Mononuclear cell (primary cell): ENCODE measurements at regions not wholly inside any gene's neighbourhood (a gene's known extent, or its start where the extent isn't known, plus 50 kb on each side); places are given as distances from the start of the nearest gene placed in this dataset.
"Not testable (repeated sequence)": the region's sequence is repeated elsewhere in the genome, so short reads cannot be mapped to it uniquely, and the experiment has no call there.

Source experiments
- H3K27me3 ChIP-seq: 2 replicates; pipeline ENCODE4 v1.6.0; 2011; ENCODE audit warnings: low read length, control low read depth; ENCODE audit not compliant: insufficient read depth
- H3K4me1 ChIP-seq: 2 replicates; pipeline ENCODE4 v1.5.1; 2011; ENCODE audit warnings: mild to moderate bottlenecking, low read length, control low read depth; ENCODE audit not compliant: insufficient read depth
- H3K4me3 ChIP-seq: 2 replicates; pipeline ENCODE4 v1.5.1; 2011; ENCODE audit warnings: mild to moderate bottlenecking, low read length, moderate library complexity
- H3K9me3 ChIP-seq: 2 replicates; pipeline ENCODE4 v1.5.1; 2011; ENCODE audit warnings: low read depth, mild to moderate bottlenecking, control low read depth, low read length

- no peaks in the 10 kb centered on the region for H3K27me3 ChIP-seq
- H3K4me3 ChIP-seq = no peak overlapping the region
- H3K9me3 ChIP-seq = peaks cover 4% of the 10 kb centered on the region
- no peaks in the 10 kb centered on the region for H3K4me1 ChIP-seq
Observed at GRCh38 chr16:17748044-17748719, 277.4 kb upstream of the XYLT1 start.

DNA sequence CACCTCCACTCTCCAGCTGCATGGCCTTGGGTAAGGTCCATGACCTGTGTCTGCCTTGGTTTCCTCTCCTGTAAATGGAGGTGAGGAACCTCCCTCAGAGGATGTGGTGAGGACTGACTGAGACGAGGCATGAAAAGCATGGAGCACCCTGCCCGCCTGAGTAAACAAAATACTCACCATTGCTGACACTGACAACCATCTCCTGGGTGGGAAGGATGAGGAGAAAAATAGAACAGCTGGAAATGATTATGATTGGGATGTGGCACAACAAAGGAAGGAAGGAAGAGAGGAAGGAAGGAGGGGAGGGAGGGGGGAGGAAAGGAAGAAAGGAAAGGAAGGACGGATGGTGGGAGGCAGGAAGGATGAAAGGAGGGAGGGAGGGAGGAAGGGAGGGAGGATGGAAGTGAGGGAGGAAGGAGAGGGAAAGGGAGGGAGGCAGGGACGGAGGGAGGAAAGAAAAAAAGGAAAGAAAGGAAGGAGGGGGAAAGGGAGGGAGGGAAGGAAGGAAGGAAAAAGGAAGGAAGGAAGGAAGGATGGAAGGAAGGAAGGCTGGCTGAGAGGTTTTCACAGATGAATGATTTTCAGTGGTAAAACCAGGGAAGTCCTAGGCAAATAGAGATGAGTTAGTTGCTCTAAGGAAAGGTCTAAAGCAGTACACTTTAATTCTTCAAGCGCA, 276.5 kb upstream of the XYLT1 start:
- Histone ChIP-seq H3K4me1 (no peaks in the 10 kb centered on the region), H3K27me3 (no peaks in the 10 kb centered on the region), H3K9me3 (peaks cover 4% of the 10 kb centered on the region), H3K4me3 (no peak overlapping the region)

DNA sequence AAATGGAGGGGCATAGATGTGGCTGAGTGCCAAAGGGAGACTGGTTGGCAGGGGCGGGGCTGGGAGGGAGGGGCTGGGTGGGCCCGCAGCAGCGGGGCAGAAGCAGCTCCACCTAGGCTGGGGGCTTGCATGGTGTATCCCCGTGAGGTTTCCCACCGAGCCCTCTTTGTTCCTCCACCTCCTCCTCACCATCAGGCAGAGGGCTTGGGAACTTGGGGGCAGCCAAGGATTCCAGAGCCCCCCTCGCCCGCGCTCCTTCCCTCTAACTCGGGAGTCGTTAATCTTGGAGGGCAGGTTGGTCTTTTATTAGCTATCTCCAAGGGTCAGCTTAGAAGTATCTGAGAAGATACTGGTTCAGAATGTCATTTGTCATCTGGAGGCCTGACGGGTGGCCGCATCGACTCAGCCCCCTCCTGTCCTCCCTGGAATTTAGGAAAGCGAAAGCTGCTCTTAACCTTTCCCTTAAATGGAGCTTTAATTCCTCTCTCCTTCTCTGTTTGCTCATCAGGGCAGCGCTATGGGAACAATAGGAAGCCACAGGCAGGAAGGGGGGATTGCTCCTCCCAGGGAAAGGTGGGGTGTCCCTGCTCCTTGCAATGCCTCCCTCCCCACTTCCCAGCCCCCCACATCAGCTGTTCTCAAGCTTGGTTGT, 274.3 kb upstream of the XYLT1 start:
- no peaks in the 10 kb centered on the region for H3K27me3 ChIP-seq
- H3K4me3 ChIP-seq = no peak overlapping the region

GRCh38 chr16:17743578-17743977, 272.8 kb upstream of the XYLT1 start:
- H3K9me3 ChIP-seq = no peaks in the 10 kb centered on the region
- no peaks in the 10 kb centered on the region for H3K27me3 ChIP-seq
- H3K4me1 ChIP-seq = no peaks in the 10 kb centered on the region
- H3K4me3 ChIP-seq = no peak overlapping the region

More for the DNA sequence above, 274.3 kb upstream of the XYLT1 start:
- Histone ChIP-seq H3K4me1 (no peaks in the 10 kb centered on the region), H3K9me3 (peaks cover 4% of the 10 kb centered on the region)

GRCh38 chr16:17743158-17743557, 272.4 kb upstream of the XYLT1 start:
- no peak overlapping the region for H3K4me3 ChIP-seq

DNA sequence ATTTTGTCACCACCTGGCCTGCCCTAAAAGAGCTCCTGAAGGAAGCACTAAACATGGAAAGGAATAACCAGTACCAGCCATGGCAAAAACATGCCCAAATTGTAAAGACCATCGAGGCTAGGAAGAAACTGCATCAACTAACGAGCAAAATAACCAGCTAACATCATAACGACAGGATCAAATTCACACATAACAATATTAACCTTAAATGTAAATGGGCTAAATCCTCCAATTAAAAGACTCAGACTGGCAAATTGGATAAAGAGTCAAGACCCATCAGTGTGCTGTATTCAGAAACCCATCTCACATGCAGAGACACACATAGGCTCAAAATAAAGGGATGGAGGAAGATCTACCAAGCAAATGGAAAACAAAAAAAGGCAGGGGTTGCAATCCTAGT, 264.3 kb upstream of the XYLT1 start:
- not testable (repeated sequence) for H3K4me1 ChIP-seq, H3K27me3 ChIP-seq, H3K9me3 ChIP-seq, H3K4me3 ChIP-seq

More at GRCh38 chr16:17743158-17743557, 272.4 kb upstream of the XYLT1 start:
- Histone ChIP-seq H3K27me3 (no peaks in the 10 kb centered on the region), H3K4me1 (no peaks in the 10 kb centered on the region), H3K9me3 (no peaks in the 10 kb centered on the region)

GRCh38 chr16:17729820-17730219, 259.1 kb upstream of the XYLT1 start:
- Histone ChIP-seq H3K4me1 (no peaks in the 10 kb centered on the region), H3K9me3 (no peaks in the 10 kb centered on the region), H3K4me3 (no peak overlapping the region), H3K27me3 (no peaks in the 10 kb centered on the region)

- Histone ChIP-seq H3K9me3 (no peaks in the 10 kb centered on the region), H3K4me3 (no peak overlapping the region), H3K27me3 (no peaks in the 10 kb centered on the region), H3K4me1 (no peaks in the 10 kb centered on the region)
Observed at GRCh38 chr16:17728196-17728595, 257.4 kb upstream of the XYLT1 start.

DNA sequence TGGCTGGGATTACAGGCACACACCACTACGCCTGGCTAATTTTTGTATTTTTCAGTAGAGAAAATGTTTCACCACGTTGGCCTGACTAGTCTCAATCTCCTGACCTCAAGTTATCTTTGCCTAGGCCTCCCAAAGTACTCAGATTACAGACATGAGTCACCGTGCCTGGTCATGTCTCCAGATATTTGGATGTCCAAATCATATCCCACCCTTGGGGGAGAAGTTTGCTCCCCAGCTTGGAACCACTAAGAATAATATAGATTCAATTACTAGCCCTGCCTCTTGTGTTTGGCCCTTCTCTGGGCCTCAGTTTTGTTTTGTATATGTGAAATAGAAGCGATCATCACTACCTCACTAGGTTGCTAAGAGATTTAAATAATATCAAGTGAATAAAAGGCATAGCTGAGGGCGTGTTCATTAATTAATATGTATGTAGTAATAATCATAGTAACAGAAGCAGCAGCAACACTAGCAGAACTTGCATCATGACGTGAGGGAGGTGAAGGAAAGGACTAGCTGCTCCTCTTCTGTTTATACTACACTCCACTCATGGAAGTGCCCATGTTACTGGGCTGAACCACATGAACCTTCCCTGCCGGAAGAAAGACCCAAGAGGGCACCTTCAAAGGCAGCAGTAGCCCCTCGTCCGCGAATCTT, 253.6 kb upstream of the XYLT1 start:
- H3K4me3 ChIP-seq = no peak overlapping the region
- no peaks in the 10 kb centered on the region for H3K27me3 ChIP-seq
- no peaks in the 10 kb centered on the region for H3K4me1 ChIP-seq
- H3K9me3 ChIP-seq = no peaks in the 10 kb centered on the region

DNA sequence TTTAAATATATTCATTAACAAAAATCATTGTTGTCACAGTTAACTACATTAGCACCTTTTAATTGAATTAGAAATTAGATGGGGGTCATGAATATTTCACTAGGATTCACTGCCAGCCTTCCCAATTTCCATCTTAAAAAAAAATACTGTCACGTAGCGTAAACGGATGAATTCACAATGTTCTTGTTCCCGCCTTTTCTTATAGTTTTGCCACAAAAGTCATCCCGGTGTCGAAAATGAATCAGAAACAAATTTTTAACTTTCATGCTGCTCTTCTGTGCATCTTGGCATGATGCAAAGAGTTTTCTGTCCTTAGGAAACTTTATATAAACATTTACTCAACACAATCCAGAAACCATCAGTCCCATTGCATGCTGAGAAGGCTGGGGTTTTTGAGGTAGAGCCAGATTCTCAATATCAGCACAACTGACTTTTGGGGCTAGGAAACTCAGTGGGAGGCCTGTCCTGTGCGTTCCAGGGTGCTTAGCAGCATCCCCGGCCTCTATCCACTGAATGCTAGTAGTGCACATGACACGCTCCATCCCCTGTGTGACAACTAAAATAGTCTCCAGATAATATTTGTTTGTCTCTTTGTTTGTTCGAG, 252.9 kb upstream of the XYLT1 start:
- Histone ChIP-seq H3K27me3 (no peaks in the 10 kb centered on the region), H3K4me1 (no peaks in the 10 kb centered on the region), H3K9me3 (no peaks in the 10 kb centered on the region), H3K4me3 (no peak overlapping the region)

- no peaks in the 10 kb centered on the region for H3K4me1 ChIP-seq
Observed at GRCh38 chr16:17718495-17718894, 247.7 kb upstream of the XYLT1 start.

DNA sequence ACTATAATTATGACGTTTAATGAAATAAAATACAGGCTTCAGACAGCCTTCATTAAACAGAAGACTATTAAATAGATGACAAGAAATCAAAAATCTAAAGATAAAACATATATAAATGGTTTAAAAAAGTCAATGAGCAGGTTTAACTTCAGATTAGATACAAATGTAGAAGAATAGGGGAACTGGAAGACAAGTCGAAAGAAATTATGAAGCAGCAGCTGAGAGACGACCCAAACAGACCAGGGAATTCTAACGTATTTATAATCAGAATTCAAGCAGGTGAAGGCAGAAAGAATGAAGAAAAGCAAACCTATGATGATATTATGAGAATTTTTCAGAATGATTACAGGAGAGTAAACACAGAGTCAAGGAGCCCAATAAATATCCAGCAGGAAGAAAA, 235.1 kb upstream of the XYLT1 start:
- H3K4me3 ChIP-seq = no peak overlapping the region
- no peaks in the 10 kb centered on the region for H3K27me3 ChIP-seq
- H3K4me1 ChIP-seq = no peaks in the 10 kb centered on the region
- H3K9me3 ChIP-seq = no peaks in the 10 kb centered on the region

More at GRCh38 chr16:17718495-17718894, 247.7 kb upstream of the XYLT1 start:
- Histone ChIP-seq H3K4me3 (no peak overlapping the region), H3K9me3 (no peaks in the 10 kb centered on the region), H3K27me3 (no peaks in the 10 kb centered on the region)

- Histone ChIP-seq H3K9me3 (no peaks in the 10 kb centered on the region), H3K4me3 (no peak overlapping the region), H3K27me3 (no peaks in the 10 kb centered on the region), H3K4me1 (no peaks in the 10 kb centered on the region)
Observed at GRCh38 chr16:17696616-17697015, 225.9 kb upstream of the XYLT1 start.

DNA sequence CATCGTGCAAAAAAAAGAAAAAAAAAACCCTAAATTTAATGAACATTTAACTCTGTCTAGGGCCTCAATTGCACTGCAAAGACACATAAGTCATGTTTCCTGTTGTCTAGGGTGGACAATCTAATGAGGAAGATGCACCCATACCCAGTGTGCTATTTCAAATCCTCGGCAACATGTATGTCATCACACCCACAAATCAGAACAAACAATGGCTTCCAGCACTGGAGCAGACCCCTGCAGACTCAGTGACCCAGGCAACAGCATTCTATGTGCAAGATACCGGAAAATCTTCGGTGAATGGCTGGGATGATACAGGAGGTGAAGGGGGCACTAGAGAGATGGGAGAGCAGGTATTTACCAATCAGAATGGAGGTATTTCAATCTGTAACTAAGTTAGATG, 221.7 kb upstream of the XYLT1 start:
- no peaks in the 10 kb centered on the region for H3K27me3 ChIP-seq
- H3K9me3 ChIP-seq = no peaks in the 10 kb centered on the region
- H3K4me3 ChIP-seq = no peak overlapping the region
- no peaks in the 10 kb centered on the region for H3K4me1 ChIP-seq

DNA sequence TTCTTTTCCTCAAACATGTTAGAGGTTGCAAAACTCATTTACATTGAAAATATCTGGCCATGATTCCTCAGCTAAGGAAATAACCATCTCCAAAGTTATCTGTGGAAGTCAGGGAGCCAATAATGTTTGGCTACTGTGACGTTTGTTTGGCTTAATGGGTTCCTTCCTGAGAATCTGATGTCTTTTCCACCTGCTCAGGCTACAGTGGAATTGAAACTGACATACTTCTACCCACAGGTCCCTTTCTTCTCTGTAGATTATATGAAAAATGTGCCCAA, 221.1 kb upstream of the XYLT1 start:
- Histone ChIP-seq H3K9me3 (no peaks in the 10 kb centered on the region), H3K4me3 (no peak overlapping the region), H3K4me1 (no peaks in the 10 kb centered on the region), H3K27me3 (no peaks in the 10 kb centered on the region)
